Chondrocyte (in vitro differentiated cells): ENCODE measurements at regions not wholly inside any gene's neighbourhood (a gene's known extent, or its start where the extent isn't known, plus 50 kb on each side); places are given as distances from the start of the nearest gene placed in this dataset.
"Not testable (repeated sequence)": the region's sequence is repeated elsewhere in the genome, so short reads cannot be mapped to it uniquely, and the experiment has no call there.

Experiments
- DNase-seq: peaks from one replicate; pipeline ENCODE4 v3.0.0; 2021; ENCODE audit warnings: mixed read lengths, low spot score
- H3K27ac Mint-ChIP-seq: one replicate; pipeline ENCODE4 v1.8.0; 2021; ENCODE audit warnings: mild to moderate bottlenecking, moderate library complexity, mixed read lengths; ENCODE audit not compliant: unreplicated experiment
- H3K27me3 Mint-ChIP-seq: 2 replicates; pipeline ENCODE4 v1.8.0; 2021; ENCODE audit warnings: low read depth, mixed read lengths
- H3K36me3 Mint-ChIP-seq: 2 replicates; pipeline ENCODE4 v1.8.0; 2021; ENCODE audit warnings: low read depth, mixed read lengths
- H3K4me1 Mint-ChIP-seq: 2 replicates; pipeline ENCODE4 v1.8.0; 2021; ENCODE audit warnings: low read depth, mild to moderate bottlenecking, mixed read lengths
- H3K4me3 Mint-ChIP-seq: one replicate; pipeline ENCODE4 v1.8.0; 2021; ENCODE audit warnings: mild to moderate bottlenecking, moderate library complexity, mixed read lengths; ENCODE audit not compliant: unreplicated experiment
- H3K9me3 Mint-ChIP-seq: 2 replicates; pipeline ENCODE4 v1.8.0; 2021; ENCODE audit warnings: low read depth, mixed read lengths
- CTCF ChIP-seq: fragments of 200-600 bp; sonication (generic); IDR thresholded peaks from 2 replicates; pipeline ENCODE4 v1.5.0; 2021; ENCODE audit warnings: antibody characterized with exemption, mild to moderate bottlenecking, moderate library complexity

- H3K9me3 Mint-ChIP-seq: no peaks in the 10 kb centered on the region
- no peak overlapping the region for H3K4me3 Mint-ChIP-seq
- TF ChIP-seq CTCF: no peak
- H3K4me1 Mint-ChIP-seq: peaks cover 10% of the 10 kb centered on the region
- DNase-seq: no peak
- H3K27ac Mint-ChIP-seq: no peak overlapping the region
- H3K27me3 Mint-ChIP-seq: no peaks in the 10 kb centered on the region
- H3K36me3 Mint-ChIP-seq: no peaks in the 10 kb centered on the region
Measured at GRCh38 chr7:68224041-68224741, 1227.6 kb downstream of the TYW1 start.

GRCh38 chr7:68231011-68231410 lies 1234.4 kb downstream of the TYW1 start:
- H3K4me3 Mint-ChIP-seq, H3K9me3 Mint-ChIP-seq, DNase-seq, H3K36me3 Mint-ChIP-seq, H3K4me1 Mint-ChIP-seq, H3K27me3 Mint-ChIP-seq, H3K27ac Mint-ChIP-seq: not testable (repeated sequence)

GRCh38 chr7:68235937-68236336 lies 1239.3 kb downstream of the TYW1 start:
- peaks cover 7% of the 10 kb centered on the region for H3K9me3 Mint-ChIP-seq
- TF ChIP-seq CTCF: no peak

GRCh38 chr7:68238204-68238805 lies 1241.7 kb downstream of the TYW1 start:
- no peak overlapping the region for H3K27ac Mint-ChIP-seq
- no peaks in the 10 kb centered on the region for H3K27me3 Mint-ChIP-seq
- H3K4me1 Mint-ChIP-seq: no peaks in the 10 kb centered on the region
- DNase-seq: no peak
- peaks cover 2% of the 10 kb centered on the region for H3K36me3 Mint-ChIP-seq
- H3K9me3 Mint-ChIP-seq: peaks cover 10% of the 10 kb centered on the region
- no peak for TF ChIP-seq CTCF
- no peak overlapping the region for H3K4me3 Mint-ChIP-seq

More at GRCh38 chr7:68235937-68236336, 1239.3 kb downstream of the TYW1 start:
- H3K36me3 Mint-ChIP-seq: no peaks in the 10 kb centered on the region
- no peaks in the 10 kb centered on the region for H3K27me3 Mint-ChIP-seq
- no peak for DNase-seq
- no peaks in the 10 kb centered on the region for H3K4me1 Mint-ChIP-seq
- no peak overlapping the region for H3K27ac Mint-ChIP-seq
- H3K4me3 Mint-ChIP-seq: no peak overlapping the region

- DNase-seq: no peak
- Mint-ChIP-seq H3K4me3 (no peak overlapping the region), H3K9me3 (peaks cover 6% of the 10 kb centered on the region), H3K27ac (no peak overlapping the region), H3K27me3 (no peaks in the 10 kb centered on the region), H3K36me3 (peaks cover 2% of the 10 kb centered on the region), H3K4me1 (peaks cover 11% of the 10 kb centered on the region)
- TF ChIP-seq CTCF: no peak
Measured at GRCh38 chr7:68243128-68243527, 1246.5 kb downstream of the TYW1 start.

GRCh38 chr7:68244389-68244788 lies 1247.8 kb downstream of the TYW1 start:
- Mint-ChIP-seq H3K27me3 (no peaks in the 10 kb centered on the region), H3K27ac (no peak overlapping the region), H3K36me3 (peaks cover 2% of the 10 kb centered on the region), H3K4me1 (peaks cover 11% of the 10 kb centered on the region), H3K4me3 (no peak overlapping the region), H3K9me3 (peaks cover 6% of the 10 kb centered on the region)
- no peak for TF ChIP-seq CTCF
- DNase-seq: no peak
